AG20443 (cell line): ENCODE measurements at regions not wholly inside any gene's neighbourhood (a gene's known extent, or its start where the extent isn't known, plus 50 kb on each side); places are given as distances from the start of the nearest gene placed in this dataset.

ENCODE experiments used
- DNase-seq: peaks from one replicate; pipeline ENCODE4 v3.0.0; 2012; ENCODE audit warnings: low spot score, mixed read lengths

GRCh38 chr1:94325377-94326302 is 88.3 kb upstream of the ARHGAP29 start:
- DNase-seq = peak; percentile 86

- DNase-seq = no peak
These were observed 86.8 kb upstream of the ARHGAP29 start for GRCh38 chr1:94324178-94324544.

- DNase-seq = no peak
These were observed 86.2 kb upstream of the ARHGAP29 start for GRCh38 chr1:94323311-94324177.

- DNase-seq = no peak
These were observed 85.3 kb upstream of the ARHGAP29 start for GRCh38 chr1:94322696-94323095.

- DNase-seq = no peak
These were observed 84.3 kb upstream of the ARHGAP29 start for GRCh38 chr1:94321662-94322061.

GRCh38 chr1:94319319-94320102 is 82.1 kb upstream of the ARHGAP29 start:
- DNase-seq = no peak

GRCh38 chr1:94318505-94319030 is 81.2 kb upstream of the ARHGAP29 start:
- no peak for DNase-seq

GRCh38 chr1:94317790-94318188 is 80.4 kb upstream of the ARHGAP29 start:
- DNase-seq = no peak

GRCh38 chr1:94316836-94317789 is 79.7 kb upstream of the ARHGAP29 start:
- no peak for DNase-seq

GRCh38 chr1:94316183-94316582 is 78.8 kb upstream of the ARHGAP29 start:
- DNase-seq = no peak

- DNase-seq = no peak
These were observed 78.2 kb upstream of the ARHGAP29 start for GRCh38 chr1:94315552-94316116.

GRCh38 chr1:94314222-94314858 is 77.0 kb upstream of the ARHGAP29 start:
- DNase-seq = no peak

- no peak for DNase-seq
These were observed 73.3 kb upstream of the ARHGAP29 start for GRCh38 chr1:94310570-94311270.

GRCh38 chr1:94309829-94310569 is 72.6 kb upstream of the ARHGAP29 start:
- no peak for DNase-seq

- no peak for DNase-seq
These were observed 71.8 kb upstream of the ARHGAP29 start for GRCh38 chr1:94309216-94309615.

- no peak for DNase-seq
These were observed 69.1 kb upstream of the ARHGAP29 start for GRCh38 chr1:94306521-94306920.

- no peak for DNase-seq
These were observed 68.3 kb upstream of the ARHGAP29 start for GRCh38 chr1:94305704-94306103.

- DNase-seq = no peak
These were observed 67.2 kb upstream of the ARHGAP29 start for GRCh38 chr1:94304553-94304952.

GRCh38 chr1:94303005-94303404 is 65.6 kb upstream of the ARHGAP29 start:
- no peak for DNase-seq
